HS-5 (cell line): ENCODE measurements at regions not wholly inside any gene's neighbourhood (a gene's known extent, or its start where the extent isn't known, plus 50 kb on each side); places are given as distances from the start of the nearest gene placed in this dataset.
"Not testable (repeated sequence)": the region's sequence is repeated elsewhere in the genome, so short reads cannot be mapped to it uniquely, and the experiment has no call there.

ENCODE experiments used
- DNase-seq: peaks from one replicate; pipeline ENCODE4 v3.0.0-alpha.2; 2012; ENCODE audit warnings: low read depth

- not testable (repeated sequence) for DNase-seq
These were observed 108.0 kb upstream of the SGK1 start for GRCh38 chr6:134425917-134426316.

- DNase-seq, result no peak
These were observed 107.6 kb upstream of the SGK1 start for GRCh38 chr6:134425513-134425912.

- DNase-seq, result no peak
These were observed 106.9 kb upstream of the SGK1 start for GRCh38 chr6:134424798-134425170.

- DNase-seq, result no peak
These were observed 106.4 kb upstream of the SGK1 start for GRCh38 chr6:134424165-134424797.

GRCh38 chr6:134422426-134423231, 104.7 kb upstream of the SGK1 start:
- peak; percentile 99 for DNase-seq

- peak; percentile 37 for DNase-seq
These were observed 103.6 kb upstream of the SGK1 start for GRCh38 chr6:134421501-134421900.

- peak; percentile 93 for DNase-seq
These were observed 102.8 kb upstream of the SGK1 start for GRCh38 chr6:134420614-134421181.

- no peak for DNase-seq
These were observed 101.8 kb upstream of the SGK1 start for GRCh38 chr6:134419716-134420115.

GRCh38 chr6:134416418-134417154, 98.7 kb upstream of the SGK1 start:
- peak; percentile 87 for DNase-seq

GRCh38 chr6:134415656-134416055, 97.7 kb upstream of the SGK1 start:
- DNase-seq, result no peak

- no peak for DNase-seq
These were observed 97.3 kb upstream of the SGK1 start for GRCh38 chr6:134415194-134415593.

GRCh38 chr6:134414793-134415192, 96.9 kb upstream of the SGK1 start:
- no peak for DNase-seq

- DNase-seq, result no peak
These were observed 95.3 kb upstream of the SGK1 start for GRCh38 chr6:134413241-134413643.

- DNase-seq, result no peak
These were observed 92.6 kb upstream of the SGK1 start for GRCh38 chr6:134410541-134410940.

- DNase-seq, result no peak
These were observed 89.9 kb upstream of the SGK1 start for GRCh38 chr6:134407791-134408190.

GRCh38 chr6:134406311-134406710, 88.4 kb upstream of the SGK1 start:
- DNase-seq, result no peak

- no peak for DNase-seq
These were observed 87.6 kb upstream of the SGK1 start for GRCh38 chr6:134405386-134406087.

GRCh38 chr6:134403312-134403711, 85.4 kb upstream of the SGK1 start:
- not testable (repeated sequence) for DNase-seq

- no peak for DNase-seq
These were observed 84.6 kb upstream of the SGK1 start for GRCh38 chr6:134402372-134402984.

- DNase-seq, result no peak
These were observed 83.0 kb upstream of the SGK1 start for GRCh38 chr6:134400941-134401340.

- no peak for DNase-seq
These were observed 80.5 kb upstream of the SGK1 start for GRCh38 chr6:134398453-134398852.

GRCh38 chr6:134397676-134398075, 79.8 kb upstream of the SGK1 start:
- DNase-seq, result no peak
